Mesodermal cell (in vitro differentiated cells): ENCODE measurements at regions not wholly inside any gene's neighbourhood (a gene's known extent, or its start where the extent isn't known, plus 50 kb on each side); places are given as distances from the start of the nearest gene placed in this dataset.
"Not testable (repeated sequence)": the region's sequence is repeated elsewhere in the genome, so short reads cannot be mapped to it uniquely, and the experiment has no call there.

Experiments used
- H3K27ac ChIP-seq: 2 replicates; pipeline ENCODE4 v1.7.0; 2013; ENCODE audit warnings: mild to moderate bottlenecking, low read depth, low read length, moderate library complexity; ENCODE audit not compliant: severe bottlenecking
- H3K36me3 ChIP-seq: 2 replicates; pipeline ENCODE4 v1.7.1; 2013; ENCODE audit warnings: mild to moderate bottlenecking, low read length, moderate library complexity; ENCODE audit not compliant: control insufficient read depth, insufficient read depth
- H3K4me1 ChIP-seq: one replicate; pipeline ENCODE4 v1.7.1; 2013; ENCODE audit warnings: mild to moderate bottlenecking, low read length; ENCODE audit not compliant: insufficient read depth, control insufficient read depth, poor library complexity, severe bottlenecking
- H3K4me3 ChIP-seq: 2 replicates; pipeline ENCODE4 v1.7.0; 2013; ENCODE audit warnings: low read length, control low read depth, mild to moderate bottlenecking; ENCODE audit not compliant: insufficient read depth, poor library complexity, severe bottlenecking; ENCODE audit errors: extremely low read depth
- H3K9me3 ChIP-seq: 2 replicates; pipeline ENCODE4 v1.7.1; 2013; ENCODE audit warnings: mild to moderate bottlenecking, low read length, moderate library complexity; ENCODE audit not compliant: control insufficient read depth
- WGBS, 2 experiments: methylation state at CpG; one replicate each; pipeline ENCODE4 v1.1.5; 2013; ENCODE audit warnings: missing lambda C conversion rate in 2 of 2; ENCODE audit not compliant: insufficient coverage in 2 of 2; 5-methylcytosine and 5-hydroxymethylcytosine counted together

DNA sequence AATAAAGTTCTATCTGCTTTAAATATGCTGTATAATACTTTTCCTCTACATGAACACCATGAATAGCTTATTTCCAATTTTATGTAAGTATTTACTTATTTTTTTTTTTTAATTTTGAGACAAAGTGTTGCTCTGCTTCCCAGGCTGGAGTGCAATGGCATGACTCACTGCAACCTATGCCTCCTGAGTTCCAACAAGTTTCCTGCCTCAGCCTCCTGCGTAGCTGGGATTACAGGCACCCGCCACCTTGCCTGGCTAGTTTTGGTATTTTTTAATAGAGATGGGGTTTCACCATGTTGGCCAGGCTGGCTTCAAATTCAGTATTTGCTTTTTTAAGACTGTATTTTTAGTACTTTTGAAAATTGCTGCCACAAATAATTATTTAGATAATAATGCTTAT lies 1365.9 kb downstream of the GRIK2 start:
- no peak overlapping the region for H3K4me3 ChIP-seq
- no peaks in the 10 kb centered on the region for H3K4me1 ChIP-seq
- no peaks in the 10 kb centered on the region for H3K36me3 ChIP-seq
- H3K27ac ChIP-seq, result no peak overlapping the region
- H3K9me3 ChIP-seq, result no peaks in the 10 kb centered on the region
- 83% methylated on average over 1 of the region's 2 CpGs; no CpG with 5 or more reads in 1 of the 2 experiments for WGBS, 2 experiments

DNA sequence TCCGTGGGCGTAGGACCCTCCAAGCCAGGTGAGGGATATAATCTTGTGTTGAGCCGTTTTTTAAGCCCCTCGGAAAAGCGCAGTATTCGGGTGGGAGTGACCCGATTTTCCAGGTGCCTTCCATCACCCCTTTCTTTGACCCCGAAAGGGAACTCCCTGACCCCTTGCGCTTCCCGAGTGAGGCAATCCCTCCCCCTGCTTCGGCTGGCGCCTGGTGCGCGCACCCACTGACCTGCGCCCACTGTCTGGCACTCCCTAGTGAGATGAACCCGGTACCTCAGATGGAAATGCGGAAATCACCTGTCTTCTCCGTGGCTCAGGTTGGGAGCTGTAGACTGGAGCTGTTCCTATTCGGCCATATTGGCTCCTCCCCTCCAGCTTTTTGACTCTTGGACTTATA lies 1365.0 kb downstream of the GRIK2 start:
- not testable (repeated sequence) for H3K36me3 ChIP-seq, H3K27ac ChIP-seq, H3K4me3 ChIP-seq, H3K4me1 ChIP-seq, H3K9me3 ChIP-seq
- WGBS, 2 experiments, result 94% methylated on average over 18 to 19 of the region's 19 CpGs

GRCh38 chr6:102749210-102749971 lies 1355.9 kb downstream of the GRIK2 start:
- no peak overlapping the region for H3K27ac ChIP-seq
- no peaks in the 10 kb centered on the region for H3K9me3 ChIP-seq
- H3K4me1 ChIP-seq, result no peaks in the 10 kb centered on the region
- no peaks in the 10 kb centered on the region for H3K36me3 ChIP-seq
- WGBS, 2 experiments, result 80 to 88% methylated on average over 1 of the region's 2 CpGs
- H3K4me3 ChIP-seq, result no peak overlapping the region

- Histone ChIP-seq H3K4me1 (peaks cover 4% of the 10 kb centered on the region), H3K4me3 (no peak overlapping the region), H3K9me3 (no peaks in the 10 kb centered on the region), H3K36me3 (no peaks in the 10 kb centered on the region), H3K27ac (no peak overlapping the region)
- 87% methylated on average over 2 of the region's 5 CpGs; no CpG with 5 or more reads in 1 of the 2 experiments for WGBS, 2 experiments
Observed at GRCh38 chr6:102746941-102747340, 1353.4 kb downstream of the GRIK2 start.

DNA sequence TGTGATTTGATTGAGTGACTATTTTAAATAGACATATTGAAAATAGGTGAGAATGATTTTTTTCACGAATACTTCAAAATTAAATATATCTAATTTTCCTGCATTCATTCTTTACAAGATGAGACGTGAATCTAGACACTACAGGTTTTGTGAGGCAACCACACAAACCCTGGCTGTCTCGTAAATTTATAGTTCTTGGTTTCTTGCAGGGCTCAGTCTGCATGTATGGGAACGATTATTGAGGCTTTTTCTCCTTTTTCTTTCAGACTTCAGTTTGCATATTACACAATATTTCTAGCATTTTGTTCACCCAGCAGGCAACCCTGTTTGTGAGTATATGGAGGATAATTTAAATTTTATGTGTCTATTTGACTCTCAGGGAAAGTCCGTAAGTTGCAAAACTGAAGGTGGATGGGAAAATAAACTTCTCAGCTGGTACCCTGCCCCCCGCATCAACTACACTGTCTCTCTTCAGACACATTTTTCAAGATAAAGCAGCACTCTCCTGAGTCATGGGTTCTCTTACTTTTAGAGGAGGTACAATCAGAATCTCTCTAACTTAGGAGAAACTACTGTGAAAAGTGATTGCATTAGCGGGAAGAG lies 1349.3 kb downstream of the GRIK2 start:
- Histone ChIP-seq H3K4me1 (peaks cover 4% of the 10 kb centered on the region), H3K36me3 (no peaks in the 10 kb centered on the region), H3K27ac (no peak overlapping the region), H3K4me3 (no peak overlapping the region), H3K9me3 (no peaks in the 10 kb centered on the region)
- 93 to 100% methylated on average over 1 to 3 of the region's 7 CpGs for WGBS, 2 experiments

GRCh38 chr6:102742028-102742427 lies 1348.5 kb downstream of the GRIK2 start:
- peaks cover 5% of the 10 kb centered on the region for H3K4me1 ChIP-seq
- H3K36me3 ChIP-seq, result no peaks in the 10 kb centered on the region
- no peak overlapping the region for H3K27ac ChIP-seq
- 33 to 45% methylated on average over 2 to 3 of the region's 4 CpGs for WGBS, 2 experiments
- no peaks in the 10 kb centered on the region for H3K9me3 ChIP-seq
- H3K4me3 ChIP-seq, result no peak overlapping the region

DNA sequence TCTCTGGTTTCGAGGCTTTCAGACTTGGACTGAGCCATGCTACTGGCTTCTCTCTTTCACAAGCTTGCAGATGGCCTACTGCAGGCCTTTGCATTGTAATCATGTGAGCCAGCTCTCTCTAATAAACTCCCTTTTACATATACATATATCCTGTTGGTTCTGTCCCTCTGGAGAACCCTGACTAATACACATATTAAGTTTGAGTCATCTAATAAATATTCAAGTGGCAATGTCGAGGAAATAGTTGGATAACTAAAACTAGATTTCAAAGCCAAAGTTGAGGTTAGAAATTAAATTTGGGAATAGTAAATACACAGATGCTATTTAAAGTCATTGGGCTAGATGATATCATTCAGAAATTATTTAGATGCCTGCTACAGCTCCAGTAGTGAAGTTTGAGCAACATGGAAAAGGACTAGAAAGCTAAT lies 1343.4 kb downstream of the GRIK2 start:
- 100% methylated on average over 1 of the region's 2 CpGs for WGBS, 2 experiments
- Histone ChIP-seq H3K27ac (no peak overlapping the region), H3K36me3 (no peaks in the 10 kb centered on the region), H3K9me3 (no peaks in the 10 kb centered on the region), H3K4me1 (peaks cover 3% of the 10 kb centered on the region), H3K4me3 (no peak overlapping the region)

- Histone ChIP-seq H3K9me3 (no peaks in the 10 kb centered on the region), H3K4me1 (peaks cover 3% of the 10 kb centered on the region), H3K4me3 (no peak overlapping the region), H3K36me3 (no peaks in the 10 kb centered on the region), H3K27ac (no peak overlapping the region)
- 80% methylated on average over 3 of the region's 3 CpGs; no CpG with 5 or more reads in 1 of the 2 experiments for WGBS, 2 experiments
Observed at GRCh38 chr6:102732898-102733297, 1339.4 kb downstream of the GRIK2 start.

DNA sequence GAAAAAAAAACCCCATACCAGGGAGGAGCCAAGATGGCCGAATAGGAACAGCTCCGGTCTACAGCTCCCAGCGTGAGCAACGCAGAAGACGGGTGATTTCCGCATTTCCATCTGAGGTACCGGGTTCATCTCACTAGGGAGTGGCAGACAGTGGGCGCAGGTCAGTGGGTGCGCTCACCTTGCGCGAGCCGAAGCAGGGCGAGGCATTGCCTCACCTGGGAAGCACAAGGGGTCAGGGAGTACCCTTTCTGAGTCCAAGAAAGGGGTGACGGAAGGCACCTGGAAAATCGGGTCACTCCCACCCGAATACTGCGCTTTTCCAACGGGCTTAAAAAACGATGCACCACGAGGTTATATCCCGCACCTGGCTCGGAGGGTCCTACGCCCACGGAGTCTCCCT lies 1328.6 kb downstream of the GRIK2 start:
- H3K9me3 ChIP-seq, H3K4me1 ChIP-seq, H3K36me3 ChIP-seq, H3K4me3 ChIP-seq, H3K27ac ChIP-seq: not testable (repeated sequence)
- WGBS, 2 experiments, result 90 to 96% methylated on average over 15 to 16 of the region's 24 CpGs

DNA sequence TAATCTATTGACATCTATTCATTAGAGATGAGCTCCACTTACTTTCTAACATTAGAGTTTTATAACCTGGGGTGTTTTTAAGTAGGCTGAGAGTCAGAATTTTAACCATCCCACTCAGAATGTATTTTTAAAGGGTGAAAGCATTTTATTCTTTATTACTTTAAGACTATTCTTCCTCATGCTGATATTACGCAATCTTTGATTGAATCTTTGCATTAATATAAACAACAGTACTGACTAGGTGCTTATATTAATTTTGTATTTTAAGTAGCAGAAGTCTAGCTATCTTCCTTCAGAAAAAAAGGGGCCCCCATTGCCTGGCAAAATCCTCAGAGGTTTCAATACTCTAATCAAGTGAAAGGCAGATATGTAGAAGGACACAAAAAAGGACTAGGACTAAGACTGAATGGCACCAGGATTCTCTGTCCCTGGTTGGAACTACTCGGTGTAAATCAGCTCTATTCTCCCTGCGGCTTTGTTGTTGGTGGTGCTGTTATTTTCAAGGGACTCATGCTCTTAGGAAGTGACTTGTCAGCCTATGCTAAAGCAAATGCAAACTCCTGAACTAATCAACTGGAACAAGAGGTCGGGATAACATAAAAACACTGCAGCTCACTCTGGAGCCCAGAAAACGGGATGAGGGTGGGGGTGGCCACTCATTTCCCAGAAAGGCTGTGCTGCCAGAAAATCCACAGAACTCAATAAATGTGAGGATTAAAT lies 1324.4 kb downstream of the GRIK2 start:
- no peaks in the 10 kb centered on the region for H3K4me1 ChIP-seq
- WGBS, 2 experiments, result 28 to 44% methylated on average over 1 to 3 of the region's 5 CpGs
- H3K9me3 ChIP-seq, result no peaks in the 10 kb centered on the region
- no peak overlapping the region for H3K4me3 ChIP-seq
- H3K36me3 ChIP-seq, result no peaks in the 10 kb centered on the region
- H3K27ac ChIP-seq, result no peak overlapping the region
